ENCODE measurements at regions not wholly inside any gene's neighbourhood (a gene's known extent, or its start where the extent isn't known, plus 50 kb on each side); places are given as distances from the start of the nearest gene placed in this dataset.

DNA sequence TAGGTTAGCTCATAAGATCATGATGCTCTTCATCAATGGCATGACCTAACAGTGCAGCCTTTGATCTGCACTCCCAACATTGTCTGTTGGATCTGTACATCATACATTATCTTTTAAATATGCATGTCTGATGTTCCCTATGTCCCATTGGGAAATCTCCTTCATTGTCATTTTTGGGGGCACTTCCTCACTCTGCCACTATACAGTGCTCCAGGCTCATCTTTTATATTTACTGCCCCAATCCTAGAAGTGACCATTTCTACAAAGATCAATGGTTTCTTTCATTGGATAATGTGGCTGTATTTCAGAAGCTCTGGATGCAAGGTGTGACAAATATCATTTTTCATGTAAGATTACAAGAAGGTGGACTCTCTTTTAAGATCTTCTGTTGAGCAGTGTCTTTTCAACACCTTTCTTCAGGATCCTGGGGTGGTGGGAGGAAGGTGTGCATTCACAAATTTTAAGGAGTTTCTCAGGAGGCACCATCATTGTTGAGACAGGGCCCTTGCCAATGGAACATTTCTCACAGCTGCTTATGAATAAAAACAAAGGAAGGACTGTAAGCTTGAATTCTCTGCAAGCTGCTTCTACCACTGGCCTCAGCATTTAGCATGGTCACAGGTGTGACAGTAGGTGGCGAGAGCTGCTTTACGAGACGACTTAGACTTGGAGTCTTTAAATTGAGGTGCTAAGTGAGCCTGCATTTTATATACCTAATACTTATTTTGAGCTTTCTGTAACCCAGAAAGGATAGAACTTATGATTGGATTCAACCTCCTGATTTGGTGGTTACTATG, 403.0 kb downstream of the LMO7 start:
- Histone ChIP-seq H3K4me3 (ENCODE audit: low read depth in 1 of 2, low read length in 2 of 2) (no peak overlapping the region), H3K36me3 (ENCODE audit: insufficient read depth, low read length) (no peaks in the 10 kb centered on the region), H3K4me1 (ENCODE audit: insufficient read depth, low read length) (no peaks in the 10 kb centered on the region), H3K9ac (ENCODE audit: low read length) (no peak overlapping the region), H3K27ac (ENCODE audit: low read depth, low read length) (no peak overlapping the region), H3K9me3 (ENCODE audit: low read length) (no peaks in the 10 kb centered on the region), H3K27me3 (ENCODE audit: control insufficient read depth in 1 of 2, insufficient read depth in 2 of 2, low read length in 2 of 2) (no peaks in the 10 kb centered on the region)

DNA sequence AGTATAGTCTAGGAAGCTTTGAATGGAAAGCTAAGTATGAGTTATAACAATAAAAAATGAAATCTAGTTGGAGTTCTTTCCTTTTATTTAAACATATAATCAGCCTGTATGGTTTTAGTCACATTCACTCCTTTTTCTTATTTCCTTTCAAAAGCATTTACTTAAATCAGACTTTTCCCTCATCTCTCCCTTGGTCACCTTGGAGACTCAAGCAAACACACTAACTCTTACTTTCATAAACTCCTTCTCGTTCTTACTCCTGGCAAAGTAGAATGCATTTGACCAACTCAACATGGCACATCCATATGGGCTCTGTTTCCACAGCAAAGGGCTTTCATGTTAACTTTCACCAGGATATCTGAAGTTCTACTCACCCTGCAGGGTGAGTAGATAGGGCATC, 400.0 kb downstream of the LMO7 start:
- H3K27me3 ChIP-seq (ENCODE audit: control insufficient read depth in 1 of 2, insufficient read depth in 2 of 2, low read length in 2 of 2) = no peaks in the 10 kb centered on the region
- H3K9me3 ChIP-seq (ENCODE audit: low read length) = no peaks in the 10 kb centered on the region
- no peaks in the 10 kb centered on the region for H3K4me1 ChIP-seq (ENCODE audit: insufficient read depth, low read length)
- H3K36me3 ChIP-seq (ENCODE audit: insufficient read depth, low read length) = no peaks in the 10 kb centered on the region
- H3K27ac ChIP-seq (ENCODE audit: low read depth, low read length) = no peak overlapping the region
- no peak overlapping the region for H3K9ac ChIP-seq (ENCODE audit: low read length)
- no peak overlapping the region for H3K4me3 ChIP-seq (ENCODE audit: low read depth in 1 of 2, low read length in 2 of 2)

GRCh38 chr13:76035711-76036110, 399.6 kb downstream of the LMO7 start:
- H3K4me3 ChIP-seq (ENCODE audit: low read depth in 1 of 2, low read length in 2 of 2) = no peak overlapping the region
- H3K36me3 ChIP-seq (ENCODE audit: insufficient read depth, low read length) = no peaks in the 10 kb centered on the region
- no peaks in the 10 kb centered on the region for H3K4me1 ChIP-seq (ENCODE audit: insufficient read depth, low read length)
- H3K9me3 ChIP-seq (ENCODE audit: low read length) = no peaks in the 10 kb centered on the region
- no peaks in the 10 kb centered on the region for H3K27me3 ChIP-seq (ENCODE audit: control insufficient read depth in 1 of 2, insufficient read depth in 2 of 2, low read length in 2 of 2)
- no peak overlapping the region for H3K27ac ChIP-seq (ENCODE audit: low read depth, low read length)
- no peak overlapping the region for H3K9ac ChIP-seq (ENCODE audit: low read length)

DNA sequence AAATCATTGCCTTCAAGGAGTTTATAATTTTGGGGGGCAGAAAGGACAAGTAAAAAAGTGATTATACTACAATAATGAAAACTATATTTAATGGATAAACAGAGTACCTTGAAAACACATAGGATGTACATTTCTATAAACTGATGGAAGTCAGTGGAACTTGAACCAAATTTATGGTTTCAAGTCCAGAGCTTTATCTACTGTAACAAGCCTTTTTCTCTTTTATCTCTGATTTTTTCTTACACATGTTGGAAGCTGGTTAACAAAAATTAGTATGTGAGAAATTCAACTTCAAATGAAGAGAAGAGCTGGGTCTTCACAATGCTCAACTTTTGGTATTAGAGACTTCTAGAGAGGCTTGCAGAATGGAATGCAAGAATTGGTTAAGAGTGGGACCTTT, 393.6 kb downstream of the LMO7 start:
- no peaks in the 10 kb centered on the region for H3K4me1 ChIP-seq (ENCODE audit: insufficient read depth, low read length)
- no peaks in the 10 kb centered on the region for H3K27me3 ChIP-seq (ENCODE audit: control insufficient read depth in 1 of 2, insufficient read depth in 2 of 2, low read length in 2 of 2)
- no peak overlapping the region for H3K9ac ChIP-seq (ENCODE audit: low read length)
- H3K9me3 ChIP-seq (ENCODE audit: low read length) = no peaks in the 10 kb centered on the region
- H3K36me3 ChIP-seq (ENCODE audit: insufficient read depth, low read length) = no peaks in the 10 kb centered on the region
- H3K27ac ChIP-seq (ENCODE audit: low read depth, low read length) = no peak overlapping the region
- no peak overlapping the region for H3K4me3 ChIP-seq (ENCODE audit: low read depth in 1 of 2, low read length in 2 of 2)

- H3K4me1 ChIP-seq (ENCODE audit: insufficient read depth, low read length) = no peaks in the 10 kb centered on the region
- no peaks in the 10 kb centered on the region for H3K9me3 ChIP-seq (ENCODE audit: low read length)
- no peak overlapping the region for H3K27ac ChIP-seq (ENCODE audit: low read depth, low read length)
- no peak overlapping the region for H3K9ac ChIP-seq (ENCODE audit: low read length)
- no peaks in the 10 kb centered on the region for H3K36me3 ChIP-seq (ENCODE audit: insufficient read depth, low read length)
- H3K27me3 ChIP-seq (ENCODE audit: control insufficient read depth in 1 of 2, insufficient read depth in 2 of 2, low read length in 2 of 2) = no peaks in the 10 kb centered on the region
- no peak overlapping the region for H3K4me3 ChIP-seq (ENCODE audit: low read depth in 1 of 2, low read length in 2 of 2)
These were observed 393.0 kb downstream of the LMO7 start for GRCh38 chr13:76029088-76029487.

DNA sequence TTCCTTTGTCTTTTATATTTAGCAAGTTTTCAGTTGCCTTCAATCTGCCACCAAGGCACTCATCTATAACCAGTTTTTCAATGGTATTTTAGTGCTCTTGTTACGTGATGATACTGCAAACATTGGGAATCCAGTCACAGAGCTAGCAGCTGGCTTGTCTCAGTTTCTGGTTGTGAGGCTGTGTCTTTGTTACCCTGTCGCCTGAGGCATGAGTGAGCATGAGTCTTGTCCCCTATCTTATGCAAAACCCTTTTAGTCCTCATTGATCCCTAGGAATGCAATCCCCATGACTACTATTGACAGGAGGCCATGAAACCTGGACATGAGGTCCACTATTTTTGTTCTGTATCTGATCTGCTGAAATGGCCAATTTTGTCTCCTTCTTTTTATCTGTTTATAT, 391.0 kb downstream of the LMO7 start:
- H3K9ac ChIP-seq (ENCODE audit: low read length) = no peak overlapping the region
- H3K27ac ChIP-seq (ENCODE audit: low read depth, low read length) = no peak overlapping the region
- H3K4me3 ChIP-seq (ENCODE audit: low read depth in 1 of 2, low read length in 2 of 2) = no peak overlapping the region
- no peaks in the 10 kb centered on the region for H3K4me1 ChIP-seq (ENCODE audit: insufficient read depth, low read length)
- H3K27me3 ChIP-seq (ENCODE audit: control insufficient read depth in 1 of 2, insufficient read depth in 2 of 2, low read length in 2 of 2) = no peaks in the 10 kb centered on the region
- H3K36me3 ChIP-seq (ENCODE audit: insufficient read depth, low read length) = no peaks in the 10 kb centered on the region
- H3K9me3 ChIP-seq (ENCODE audit: low read length) = no peaks in the 10 kb centered on the region

- Histone ChIP-seq H3K36me3 (ENCODE audit: insufficient read depth, low read length) (no peaks in the 10 kb centered on the region), H3K4me1 (ENCODE audit: insufficient read depth, low read length) (no peaks in the 10 kb centered on the region), H3K27me3 (ENCODE audit: control insufficient read depth in 1 of 2, insufficient read depth in 2 of 2, low read length in 2 of 2) (no peaks in the 10 kb centered on the region), H3K4me3 (ENCODE audit: low read depth in 1 of 2, low read length in 2 of 2) (no peak overlapping the region), H3K9me3 (ENCODE audit: low read length) (no peaks in the 10 kb centered on the region), H3K9ac (ENCODE audit: low read length) (no peak overlapping the region), H3K27ac (ENCODE audit: low read depth, low read length) (no peak overlapping the region)
These were observed 389.3 kb downstream of the LMO7 start for GRCh38 chr13:76025392-76025791.

- Histone ChIP-seq H3K9ac (ENCODE audit: low read length) (no peak overlapping the region), H3K27me3 (ENCODE audit: control insufficient read depth in 1 of 2, insufficient read depth in 2 of 2, low read length in 2 of 2) (no peaks in the 10 kb centered on the region), H3K27ac (ENCODE audit: low read depth, low read length) (no peak overlapping the region), H3K9me3 (ENCODE audit: low read length) (no peaks in the 10 kb centered on the region), H3K4me3 (ENCODE audit: low read depth in 1 of 2, low read length in 2 of 2) (no peak overlapping the region), H3K36me3 (ENCODE audit: insufficient read depth, low read length) (no peaks in the 10 kb centered on the region), H3K4me1 (ENCODE audit: insufficient read depth, low read length) (no peaks in the 10 kb centered on the region)
These were observed 388.0 kb downstream of the LMO7 start for GRCh38 chr13:76024151-76024550.

GRCh38 chr13:76023652-76024051, 387.5 kb downstream of the LMO7 start:
- Histone ChIP-seq H3K9me3 (ENCODE audit: low read length) (no peaks in the 10 kb centered on the region), H3K4me3 (ENCODE audit: low read depth in 1 of 2, low read length in 2 of 2) (no peak overlapping the region), H3K9ac (ENCODE audit: low read length) (no peak overlapping the region), H3K4me1 (ENCODE audit: insufficient read depth, low read length) (no peaks in the 10 kb centered on the region), H3K36me3 (ENCODE audit: insufficient read depth, low read length) (no peaks in the 10 kb centered on the region), H3K27ac (ENCODE audit: low read depth, low read length) (no peak overlapping the region), H3K27me3 (ENCODE audit: control insufficient read depth in 1 of 2, insufficient read depth in 2 of 2, low read length in 2 of 2) (no peaks in the 10 kb centered on the region)

DNA sequence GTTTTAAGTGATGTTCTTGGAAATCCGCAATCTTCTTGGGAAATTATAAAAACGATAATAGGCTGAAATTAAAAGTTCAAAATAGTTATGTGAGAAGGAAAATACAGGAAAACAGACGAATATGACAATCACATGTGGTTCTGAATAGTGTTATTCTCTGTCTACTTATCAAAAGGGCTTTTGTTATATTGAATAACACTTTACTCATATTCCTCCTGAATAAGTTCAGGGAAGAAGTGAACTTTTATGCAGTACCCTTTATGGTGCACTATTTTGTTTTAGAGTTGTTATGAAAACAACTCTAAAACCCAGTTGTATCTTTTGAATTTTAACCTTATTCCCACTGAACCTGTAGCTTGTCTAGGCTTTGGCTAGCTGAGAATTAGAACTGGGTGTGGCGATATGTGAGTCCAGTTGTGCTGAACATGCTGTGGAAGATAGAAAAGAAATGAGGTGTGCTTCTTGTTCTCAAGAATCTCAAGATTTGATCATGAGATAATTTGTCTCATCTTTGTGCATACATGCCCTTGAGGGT, 384.4 kb downstream of the LMO7 start:
- Histone ChIP-seq H3K4me1 (ENCODE audit: insufficient read depth, low read length) (no peaks in the 10 kb centered on the region), H3K36me3 (ENCODE audit: insufficient read depth, low read length) (no peaks in the 10 kb centered on the region), H3K4me3 (ENCODE audit: low read depth in 1 of 2, low read length in 2 of 2) (no peak overlapping the region), H3K27ac (ENCODE audit: low read depth, low read length) (no peak overlapping the region), H3K9ac (ENCODE audit: low read length) (no peak overlapping the region), H3K9me3 (ENCODE audit: low read length) (no peaks in the 10 kb centered on the region), H3K27me3 (ENCODE audit: control insufficient read depth in 1 of 2, insufficient read depth in 2 of 2, low read length in 2 of 2) (no peaks in the 10 kb centered on the region)

GRCh38 chr13:76019421-76020044, 383.4 kb downstream of the LMO7 start:
- no peaks in the 10 kb centered on the region for H3K9me3 ChIP-seq (ENCODE audit: low read length)
- no peak overlapping the region for H3K27ac ChIP-seq (ENCODE audit: low read depth, low read length)
- no peak overlapping the region for H3K4me3 ChIP-seq (ENCODE audit: low read depth in 1 of 2, low read length in 2 of 2)
- H3K9ac ChIP-seq (ENCODE audit: low read length) = no peak overlapping the region
- H3K27me3 ChIP-seq (ENCODE audit: control insufficient read depth in 1 of 2, insufficient read depth in 2 of 2, low read length in 2 of 2) = no peaks in the 10 kb centered on the region
- H3K4me1 ChIP-seq (ENCODE audit: insufficient read depth, low read length) = no peaks in the 10 kb centered on the region
- no peaks in the 10 kb centered on the region for H3K36me3 ChIP-seq (ENCODE audit: insufficient read depth, low read length)
